ENCODE measurements at regions not wholly inside any gene's neighbourhood (a gene's known extent, or its start where the extent isn't known, plus 50 kb on each side); places are given as distances from the start of the nearest gene placed in this dataset.

DNA sequence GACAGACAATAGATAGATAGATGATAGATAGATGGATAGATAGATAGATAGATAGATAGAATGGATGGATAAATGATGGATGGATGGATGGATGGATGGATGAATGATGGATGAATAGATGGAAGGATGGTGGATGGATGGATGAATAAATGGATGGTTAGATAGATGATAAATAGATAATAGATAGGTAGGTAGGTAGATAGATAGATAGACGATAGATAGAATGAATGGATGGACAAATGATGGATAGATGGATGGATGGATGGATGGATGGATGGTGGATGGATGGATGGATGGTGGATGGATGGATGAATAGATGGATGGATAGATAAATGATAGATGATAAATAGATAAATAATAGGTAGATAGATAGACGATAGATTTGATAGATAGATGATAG is 287.4 kb downstream of the CRLF2 start:
- DNase-seq (no peak), FAIRE-seq (no peak), ATAC-seq (no peak)
- TF ChIP-seq, protein P1, sequence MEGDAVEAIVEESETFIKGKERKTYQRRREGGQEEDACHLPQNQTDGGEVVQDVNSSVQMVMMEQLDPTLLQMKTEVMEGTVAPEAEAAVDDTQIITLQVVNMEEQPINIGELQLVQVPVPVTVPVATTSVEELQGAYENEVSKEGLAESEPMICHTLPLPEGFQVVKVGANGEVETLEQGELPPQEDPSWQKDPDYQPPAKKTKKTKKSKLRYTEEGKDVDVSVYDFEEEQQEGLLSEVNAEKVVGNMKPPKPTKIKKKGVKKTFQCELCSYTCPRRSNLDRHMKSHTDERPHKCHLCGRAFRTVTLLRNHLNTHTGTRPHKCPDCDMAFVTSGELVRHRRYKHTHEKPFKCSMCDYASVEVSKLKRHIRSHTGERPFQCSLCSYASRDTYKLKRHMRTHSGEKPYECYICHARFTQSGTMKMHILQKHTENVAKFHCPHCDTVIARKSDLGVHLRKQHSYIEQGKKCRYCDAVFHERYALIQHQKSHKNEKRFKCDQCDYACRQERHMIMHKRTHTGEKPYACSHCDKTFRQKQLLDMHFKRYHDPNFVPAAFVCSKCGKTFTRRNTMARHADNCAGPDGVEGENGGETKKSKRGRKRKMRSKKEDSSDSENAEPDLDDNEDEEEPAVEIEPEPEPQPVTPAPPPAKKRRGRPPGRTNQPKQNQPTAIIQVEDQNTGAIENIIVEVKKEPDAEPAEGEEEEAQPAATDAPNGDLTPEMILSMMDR (IDR thresholded peaks at IDR 0.05): no peak
- Histone ChIP-seq H3K9me3 (no peaks in the 10 kb centered on the region), H3K27ac (no peak overlapping the region), H3K27me3 (no peaks in the 10 kb centered on the region), H3K4me3 (no peak overlapping the region), H3K4me1 (no peaks in the 10 kb centered on the region), H3K36me3 (no peaks in the 10 kb centered on the region)
- WGBS, 2 donors: 62 to 88% methylated on average over 2 of the region's 2 CpGs
- intact Hi-C loops (cut with DNase I): no loop called here

DNA sequence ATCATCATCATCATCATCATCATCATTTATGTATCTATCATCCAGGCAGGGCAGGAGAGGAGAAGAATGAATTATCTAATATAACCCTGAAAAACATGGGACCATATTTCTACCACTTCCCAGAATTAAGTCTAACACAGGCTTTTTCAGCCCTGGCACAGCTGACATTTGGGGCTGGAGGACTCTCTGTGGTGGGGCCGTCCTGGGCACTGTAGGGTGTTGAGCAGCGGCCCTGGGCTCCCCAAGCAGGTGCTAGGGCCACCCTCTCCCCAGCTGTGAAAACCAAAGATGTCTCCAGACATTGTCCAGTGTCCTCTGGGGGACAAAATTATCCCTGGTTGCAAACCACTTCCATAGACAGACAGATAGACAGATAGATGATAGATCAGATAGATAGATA is 288.4 kb downstream of the CRLF2 start:
- Histone ChIP-seq H3K27me3 (no peaks in the 10 kb centered on the region), H3K36me3 (no peaks in the 10 kb centered on the region), H3K4me1 (no peaks in the 10 kb centered on the region), H3K4me3 (no peak overlapping the region), H3K9me3 (no peaks in the 10 kb centered on the region), H3K27ac (no peak overlapping the region)
- WGBS, 2 donors: 38 to 53% methylated on average over 2 of the region's 2 CpGs
- DNase-seq (peak in 1 of 6 donors; percentile 11), ATAC-seq (no peak), FAIRE-seq (no peak)
- TF ChIP-seq, protein P1 (IDR thresholded peaks at IDR 0.05): no peak
- intact Hi-C loops (cut with DNase I): no loop called here

DNA sequence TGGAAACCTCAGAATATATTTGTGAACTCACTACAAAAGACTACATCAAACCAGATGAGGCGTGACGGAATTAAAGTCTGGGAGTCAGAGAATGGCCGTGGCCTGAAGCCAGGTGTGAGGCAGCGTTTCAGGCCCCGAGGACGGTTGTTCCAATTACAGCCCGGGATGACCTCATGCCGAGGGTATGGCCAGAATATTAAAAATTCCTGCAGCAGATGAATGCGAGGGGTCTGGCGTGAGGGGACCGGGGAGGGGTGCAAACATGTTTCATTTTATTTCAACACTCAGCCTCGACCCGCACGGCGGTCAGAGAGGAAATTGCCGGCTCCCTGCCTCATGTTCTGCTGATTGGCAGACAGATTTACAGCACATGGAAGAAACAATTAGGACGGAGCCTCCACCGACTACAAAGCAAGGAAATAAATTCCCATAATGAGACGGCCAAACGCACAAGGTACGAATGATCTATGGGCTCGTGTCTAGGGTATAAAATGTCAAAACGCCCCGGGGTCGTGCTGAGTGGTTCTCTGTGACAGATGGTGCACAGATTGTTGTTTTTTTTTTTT is 289.7 kb downstream of the SHOX start:
- FAIRE-seq (no peak), DNase-seq (no peak)
- intact Hi-C loops (cut with DNase I): no loop called here

DNA sequence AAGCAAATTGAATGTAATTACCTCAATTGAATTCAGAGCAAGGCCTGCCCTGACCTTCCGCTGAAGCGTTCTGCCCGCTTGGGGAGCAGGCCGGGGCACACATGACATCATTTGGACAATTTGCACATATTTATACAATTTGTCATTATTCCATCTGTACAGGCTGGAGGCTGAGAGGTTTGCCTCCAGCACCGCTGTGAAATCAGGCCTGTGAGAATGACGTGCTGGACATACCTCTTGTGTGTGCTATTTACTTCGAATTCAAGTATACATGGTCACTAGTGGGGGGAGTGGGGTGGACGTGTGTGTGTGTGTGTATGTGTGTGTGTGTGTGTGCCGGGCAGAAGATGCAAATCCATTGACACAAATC is 285.6 kb downstream of the SHOX start:
- ATAC-seq (no peak), DNase-seq (no peak), FAIRE-seq (no peak)
- Histone ChIP-seq H3K27me3 (no peaks in the 10 kb centered on the region), H3K4me1 (no peaks in the 10 kb centered on the region), H3K9me3 (no peaks in the 10 kb centered on the region), H3K36me3 (no peaks in the 10 kb centered on the region), H3K4me3 (no peak overlapping the region), H3K27ac (no peak overlapping the region)
- intact Hi-C loops (cut with DNase I): no loop called here
- WGBS, 2 donors: 51 to 58% methylated on average over 9 of the region's 9 CpGs
- TF ChIP-seq, protein P1 (IDR thresholded peaks at IDR 0.05): no peak

More for the DNA sequence above, 289.7 kb downstream of the SHOX start:
- H3K27ac ChIP-seq: no peak overlapping the region
- TF ChIP-seq, protein P1 (IDR thresholded peaks at IDR 0.05): no peak
- no peaks in the 10 kb centered on the region for H3K36me3 ChIP-seq
- H3K4me3 ChIP-seq: no peak overlapping the region
- no peaks in the 10 kb centered on the region for H3K9me3 ChIP-seq
- no peak for ATAC-seq
- WGBS, 2 donors: 71 to 80% methylated on average over 25 of the region's 25 CpGs
- no peaks in the 10 kb centered on the region for H3K4me1 ChIP-seq
- no peaks in the 10 kb centered on the region for H3K27me3 ChIP-seq

DNA sequence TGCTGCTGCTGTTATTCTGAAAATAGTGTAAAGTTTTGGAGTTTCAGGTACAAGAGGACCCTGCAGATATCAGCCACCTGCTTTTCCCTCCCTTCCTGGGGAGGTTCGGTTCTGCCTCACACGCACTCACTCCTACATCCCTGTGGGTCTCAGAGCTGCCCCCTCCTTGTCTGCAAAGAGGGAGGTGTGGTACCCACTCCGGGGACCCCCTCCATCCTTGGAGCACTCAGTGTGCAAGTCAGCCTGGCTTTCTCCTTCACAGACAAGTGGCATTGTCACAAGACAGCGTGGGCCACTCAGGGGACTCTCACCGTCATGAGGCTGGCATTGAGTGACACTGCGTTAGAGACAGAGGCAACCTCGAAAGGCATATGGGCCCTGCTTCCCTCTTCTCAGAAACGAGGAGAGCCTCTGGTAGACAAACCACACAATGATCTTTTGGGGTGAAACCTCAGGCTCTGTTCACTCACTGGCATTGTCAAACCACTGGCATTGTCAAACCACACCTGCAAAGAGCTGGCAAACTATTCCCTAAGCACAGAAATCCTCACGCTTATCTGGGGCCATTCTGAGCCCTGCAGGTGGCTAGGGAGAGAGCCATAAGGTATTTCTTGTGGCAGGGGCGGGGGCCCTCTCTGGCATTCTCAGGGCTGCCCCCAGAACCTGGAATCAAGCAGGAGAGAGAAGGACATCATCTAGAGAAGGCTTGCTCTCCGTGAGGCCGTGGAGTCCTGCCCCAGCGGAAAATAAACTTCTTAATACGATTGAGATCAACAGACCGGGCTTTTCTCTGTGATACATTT is 285.0 kb downstream of the SHOX start:
- H3K27ac ChIP-seq: no peak overlapping the region
- H3K4me3 ChIP-seq: no peak overlapping the region
- DNase-seq (no peak), FAIRE-seq (no peak), ATAC-seq (no peak)
- no peaks in the 10 kb centered on the region for H3K36me3 ChIP-seq
- TF ChIP-seq, protein P1 (IDR thresholded peaks at IDR 0.05): no peak
- no peaks in the 10 kb centered on the region for H3K27me3 ChIP-seq
- intact Hi-C loops (cut with DNase I): no loop called here
- no peaks in the 10 kb centered on the region for H3K9me3 ChIP-seq
- 50 to 61% methylated on average over 15 of the region's 15 CpGs for WGBS, 2 donors
- no peaks in the 10 kb centered on the region for H3K4me1 ChIP-seq
